CD14-positive monocyte (primary cell): ENCODE measurements at regions not wholly inside any gene's neighbourhood (a gene's known extent, or its start where the extent isn't known, plus 50 kb on each side); places are given as distances from the start of the nearest gene placed in this dataset.

ENCODE experiments used
- DNase-seq, 3 donors: peaks; one replicate each; pipeline ENCODE4 v3.0.0-alpha.2; 2011 to 2022
- H2AFZ ChIP-seq: 2 replicates; pipeline ENCODE4 v1.6.0; 2012; ENCODE audit warnings: mild to moderate bottlenecking, low read depth, low read length, inconsistent platforms; ENCODE audit not compliant: insufficient read depth, poor library complexity, severe bottlenecking
- H3K27ac ChIP-seq, 2 donors: 1 replicate in 1 of 2; 2 replicates in 1 of 2; pipeline ENCODE4 v1.5.1; 2012 to 2013; ENCODE audit warnings: low read length in 2 of 2, control low read depth in 1 of 2, inconsistent platforms in 1 of 2, low read depth in 1 of 2, mild to moderate bottlenecking in 1 of 2
- H3K27me3 ChIP-seq, 2 donors: one replicate each; pipeline versions ENCODE4 v1.6.0 to v1.6.1; 2011 to 2013; ENCODE audit warnings: low read length in 2 of 2; ENCODE audit not compliant: control insufficient read depth in 2 of 2, insufficient read depth in 2 of 2
- H3K36me3 ChIP-seq, 2 donors: replicated peaks in 1 of 2; 1 replicate in 1 of 2; 2 replicates in 1 of 2; pipeline versions ENCODE4 v1.5.1 to v1.6.1; 2012 to 2013; ENCODE audit warnings: low read length in 2 of 2, control low read depth in 1 of 2, inconsistent platforms in 1 of 2, mild to moderate bottlenecking in 1 of 2; ENCODE audit not compliant: insufficient read depth in 2 of 2, control insufficient read depth in 1 of 2
- H3K4me1 ChIP-seq, 2 donors: 1 replicate in 1 of 2; 2 replicates in 1 of 2; pipeline versions ENCODE4 v1.5.1 to v1.6.1; 2012 to 2013; ENCODE audit warnings: low read length in 2 of 2, control low read depth in 1 of 2, inconsistent platforms in 1 of 2, mild to moderate bottlenecking in 1 of 2, moderate library complexity in 1 of 2; ENCODE audit not compliant: insufficient read depth in 2 of 2, control insufficient read depth in 1 of 2
- H3K4me2 ChIP-seq: replicated peaks from 2 replicates; pipeline ENCODE3; 2012; ENCODE audit warnings: low read length, moderate library complexity, mild to moderate bottlenecking; ENCODE audit not compliant: poor library complexity, severe bottlenecking; ENCODE audit errors: extremely low read depth
- H3K4me3 ChIP-seq, 3 experiments: fragments of 200-600 bp in 1 of 3; sonication (generic) in 1 of 3; replicated peaks in 1 of 3; 1 replicate in 2 of 3; 2 replicates in 1 of 3; pipeline ENCODE4 v1.5.1; 2011 to 2013; ENCODE audit warnings: low read length in 3 of 3, mild to moderate bottlenecking in 3 of 3, control low read depth in 2 of 3, low read depth in 2 of 3, inconsistent platforms in 1 of 3, moderate library complexity in 1 of 3
- H3K79me2 ChIP-seq: 2 replicates; pipeline ENCODE4 v1.6.0; 2012; ENCODE audit warnings: mild to moderate bottlenecking, control low read depth, inconsistent platforms, low read length, moderate library complexity; ENCODE audit not compliant: insufficient read depth
- H3K9ac ChIP-seq: 2 replicates; pipeline ENCODE4 v1.6.0; 2017; ENCODE audit warnings: low read length, mild to moderate bottlenecking; ENCODE audit not compliant: insufficient read depth, poor library complexity, severe bottlenecking
- H3K9me3 ChIP-seq, 2 donors: replicated peaks in 1 of 2; 1 replicate in 1 of 2; 2 replicates in 1 of 2; pipeline versions ENCODE4 v1.5.1 to v1.6.1; 2012 to 2013; ENCODE audit warnings: low read length in 2 of 2, control low read depth in 1 of 2; ENCODE audit not compliant: control insufficient read depth in 1 of 2, insufficient read depth in 1 of 2
- H4K20me1 ChIP-seq: 2 replicates; pipeline ENCODE4 v1.6.0; 2012; ENCODE audit warnings: mild to moderate bottlenecking, low read length, control low read depth, moderate library complexity; ENCODE audit not compliant: insufficient read depth
- H3K27ac Mint-ChIP-seq, 7 donors: one replicate each; pipeline ENCODE4 v1.8.0; 2020; ENCODE audit warnings: mild to moderate bottlenecking in 7 of 7, mixed read lengths in 7 of 7, moderate library complexity in 6 of 7, inconsistent platforms in 2 of 7
- H3K27me3 Mint-ChIP-seq, 3 donors: one replicate each; pipeline ENCODE4 v1.8.0; 2021 to 2022; ENCODE audit warnings: low read depth in 3 of 3, mild to moderate bottlenecking in 3 of 3, mixed read lengths in 3 of 3, moderate library complexity in 3 of 3, inconsistent platforms in 1 of 3
- H3K36me3 Mint-ChIP-seq, 2 donors: one replicate each; pipeline ENCODE4 v1.8.0; 2020; ENCODE audit warnings: mixed read lengths in 2 of 2, inconsistent platforms in 1 of 2, mild to moderate bottlenecking in 1 of 2
- H3K4me1 Mint-ChIP-seq: one replicate; pipeline ENCODE4 v1.8.0; 2020; ENCODE audit warnings: mild to moderate bottlenecking, mixed read lengths
- H3K4me3 Mint-ChIP-seq, 2 donors: one replicate each; pipeline ENCODE4 v1.8.0; 2020; ENCODE audit warnings: mild to moderate bottlenecking in 2 of 2, mixed read lengths in 2 of 2, moderate library complexity in 1 of 2
- H3K9me3 Mint-ChIP-seq, 7 donors: one replicate each; pipeline ENCODE4 v1.8.0; 2020 to 2022; ENCODE audit warnings: mixed read lengths in 7 of 7, mild to moderate bottlenecking in 6 of 7, moderate library complexity in 6 of 7, inconsistent platforms in 2 of 7
- WGBS: methylation state at CpG from one replicate; pipeline ENCODE4 v1.1.5; 2013; ENCODE audit warnings: missing lambda C conversion rate; ENCODE audit not compliant: insufficient coverage; 5-methylcytosine and 5-hydroxymethylcytosine counted together
- intact Hi-C, 2 donors: fragments of 100-400 bp; cut with micrococcal nuclease; formaldehyde crosslinking; loops; one replicate each; pipeline versions ENCODE4 v1.15.0 to v1.15.1; 2023
- TF ChIP-seq, protein P1 (sequence below): fragments of 200-600 bp; IDR thresholded peaks from one replicate; pipeline ENCODE4 v1.8.0; 2022; ENCODE audit warnings: antibody characterized with exemption, mild to moderate bottlenecking

DNA sequence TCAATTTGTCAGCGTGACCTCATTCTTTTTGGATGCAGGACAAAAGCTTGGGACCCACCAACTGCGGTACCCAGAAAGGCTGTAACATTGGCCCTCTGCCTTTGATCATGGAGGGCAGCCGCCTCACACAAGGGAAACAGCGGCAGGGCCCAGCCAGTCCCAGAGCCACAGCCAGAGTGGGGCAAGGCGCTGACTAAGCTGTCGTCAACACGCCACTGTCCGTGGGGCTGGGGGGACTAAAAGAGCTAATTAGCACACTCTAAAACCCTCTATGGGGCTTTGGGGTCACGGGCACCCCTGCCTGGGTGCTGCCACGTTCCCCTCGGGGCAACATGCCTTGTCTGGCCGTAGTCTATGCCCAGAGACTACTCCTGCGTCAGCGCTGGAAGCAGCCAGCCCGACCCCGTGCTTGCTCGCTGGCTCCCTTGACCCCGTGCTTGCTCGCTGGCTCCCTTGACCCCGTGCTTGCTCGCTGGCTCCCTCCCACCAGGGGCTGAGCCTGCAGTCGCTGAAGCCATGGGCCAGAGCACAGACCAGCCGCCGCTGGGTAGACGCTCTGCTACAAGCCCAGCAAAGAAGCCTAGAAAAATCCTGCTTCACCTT lies 598.4 kb downstream of the MBD2 start:
- H4K20me1 ChIP-seq: no peaks in the 10 kb centered on the region
- H3K36me3 ChIP-seq: no peaks in the 10 kb centered on the region
- no peaks in the 10 kb centered on the region for H3K27me3 ChIP-seq
- H3K4me1 ChIP-seq: no peaks in the 10 kb centered on the region
- peaks cover 10 to 13% of the 10 kb centered on the region in 2 donors for H3K9me3 ChIP-seq
- Mint-ChIP-seq H3K36me3 (no peaks in the 10 kb centered on the region), H3K9me3 (peaks cover 3 to 18% (median 5%) of the 10 kb centered on the region in 7 donors), H3K4me3 (no peak overlapping the region), H3K4me1 (no peaks in the 10 kb centered on the region), H3K27ac (no peak overlapping the region), H3K27me3 (no peaks in the 10 kb centered on the region)
- no peak overlapping the region for H2AFZ ChIP-seq
- intact Hi-C loops: no loop called here
- H3K79me2 ChIP-seq: no peaks in the 10 kb centered on the region
- H3K4me2 ChIP-seq: no peak overlapping the region
- DNase-seq: no peak
- TF ChIP-seq, protein P1, sequence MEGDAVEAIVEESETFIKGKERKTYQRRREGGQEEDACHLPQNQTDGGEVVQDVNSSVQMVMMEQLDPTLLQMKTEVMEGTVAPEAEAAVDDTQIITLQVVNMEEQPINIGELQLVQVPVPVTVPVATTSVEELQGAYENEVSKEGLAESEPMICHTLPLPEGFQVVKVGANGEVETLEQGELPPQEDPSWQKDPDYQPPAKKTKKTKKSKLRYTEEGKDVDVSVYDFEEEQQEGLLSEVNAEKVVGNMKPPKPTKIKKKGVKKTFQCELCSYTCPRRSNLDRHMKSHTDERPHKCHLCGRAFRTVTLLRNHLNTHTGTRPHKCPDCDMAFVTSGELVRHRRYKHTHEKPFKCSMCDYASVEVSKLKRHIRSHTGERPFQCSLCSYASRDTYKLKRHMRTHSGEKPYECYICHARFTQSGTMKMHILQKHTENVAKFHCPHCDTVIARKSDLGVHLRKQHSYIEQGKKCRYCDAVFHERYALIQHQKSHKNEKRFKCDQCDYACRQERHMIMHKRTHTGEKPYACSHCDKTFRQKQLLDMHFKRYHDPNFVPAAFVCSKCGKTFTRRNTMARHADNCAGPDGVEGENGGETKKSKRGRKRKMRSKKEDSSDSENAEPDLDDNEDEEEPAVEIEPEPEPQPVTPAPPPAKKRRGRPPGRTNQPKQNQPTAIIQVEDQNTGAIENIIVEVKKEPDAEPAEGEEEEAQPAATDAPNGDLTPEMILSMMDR: no peak
- H3K27ac ChIP-seq: no peak overlapping the region
- no peak overlapping the region for H3K9ac ChIP-seq
- 89% methylated on average over 25 of the region's 25 CpGs for WGBS
- H3K4me3 ChIP-seq: no peak overlapping the region

DNA sequence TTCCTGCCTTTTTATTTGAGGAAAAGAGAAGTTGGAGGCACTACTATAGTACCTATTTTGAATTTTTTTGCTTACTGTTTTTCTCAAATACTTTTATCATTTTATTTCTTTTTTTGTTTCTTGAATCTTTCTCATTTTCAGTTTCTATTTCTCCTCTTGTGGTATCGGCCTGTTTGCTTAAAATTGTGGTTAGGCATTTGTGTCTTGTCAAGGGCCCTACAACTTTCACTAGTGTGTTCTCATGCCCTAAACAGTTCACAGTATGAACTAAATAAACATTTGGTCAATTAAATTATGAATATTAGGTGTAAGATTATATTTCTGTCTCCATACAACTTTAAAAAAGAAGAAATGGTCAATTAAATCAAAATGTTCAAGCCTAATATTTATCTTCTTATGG lies 613.5 kb downstream of the MBD2 start:
- no peaks in the 10 kb centered on the region for H3K4me1 ChIP-seq
- Mint-ChIP-seq H3K4me3 (no peak overlapping the region), H3K4me1 (no peaks in the 10 kb centered on the region), H3K27me3 (peaks cover 0 to 1% (median 0%) of the 10 kb centered on the region in 3 donors), H3K36me3 (no peaks in the 10 kb centered on the region), H3K27ac (no peak overlapping the region), H3K9me3 (peaks cover 0 to 2% (median 0%) of the 10 kb centered on the region in 7 donors)
- H3K4me3 ChIP-seq: no peak overlapping the region
- H4K20me1 ChIP-seq: no peaks in the 10 kb centered on the region
- no peak overlapping the region for H2AFZ ChIP-seq
- H3K79me2 ChIP-seq: no peaks in the 10 kb centered on the region
- H3K9ac ChIP-seq: no peak overlapping the region
- intact Hi-C loops: no loop called here
- WGBS: no CpG with 5 or more reads among the region's 1 CpG
- DNase-seq: no peak
- H3K27ac ChIP-seq: no peak overlapping the region
- no peaks in the 10 kb centered on the region for H3K36me3 ChIP-seq
- TF ChIP-seq, protein P1: no peak
- H3K9me3 ChIP-seq: no peaks in the 10 kb centered on the region
- no peak overlapping the region for H3K4me2 ChIP-seq
- H3K27me3 ChIP-seq: no peaks in the 10 kb centered on the region
